GM19438 (cell line): ENCODE measurements at regions not wholly inside any gene's neighbourhood (a gene's known extent, or its start where the extent isn't known, plus 50 kb on each side); places are given as distances from the start of the nearest gene placed in this dataset.
"Not testable (repeated sequence)": the region's sequence is repeated elsewhere in the genome, so short reads cannot be mapped to it uniquely, and the experiment has no call there.

Source experiments
- ATAC-seq: cut with Tn5 transposase; IDR thresholded peaks from one replicate; pipeline ENCODE4 v1.9.1; 2021; ENCODE audit warnings: low read depth; ENCODE audit not compliant: unreplicated experiment

GRCh38 chr2:87685558-87685957, 62.3 kb upstream of the PLGLB2 start:
- not testable (repeated sequence) for ATAC-seq

- not testable (repeated sequence) for ATAC-seq
Observed at GRCh38 chr2:87686873-87687549, 60.9 kb upstream of the PLGLB2 start.

GRCh38 chr2:87687550-87688270, 60.2 kb upstream of the PLGLB2 start:
- ATAC-seq = not testable (repeated sequence)

- ATAC-seq = not testable (repeated sequence)
Observed at GRCh38 chr2:87691899-87692592, 55.8 kb upstream of the PLGLB2 start.

- ATAC-seq = not testable (repeated sequence)
Observed at GRCh38 chr2:87692914-87693313, 55.0 kb upstream of the PLGLB2 start.

DNA sequence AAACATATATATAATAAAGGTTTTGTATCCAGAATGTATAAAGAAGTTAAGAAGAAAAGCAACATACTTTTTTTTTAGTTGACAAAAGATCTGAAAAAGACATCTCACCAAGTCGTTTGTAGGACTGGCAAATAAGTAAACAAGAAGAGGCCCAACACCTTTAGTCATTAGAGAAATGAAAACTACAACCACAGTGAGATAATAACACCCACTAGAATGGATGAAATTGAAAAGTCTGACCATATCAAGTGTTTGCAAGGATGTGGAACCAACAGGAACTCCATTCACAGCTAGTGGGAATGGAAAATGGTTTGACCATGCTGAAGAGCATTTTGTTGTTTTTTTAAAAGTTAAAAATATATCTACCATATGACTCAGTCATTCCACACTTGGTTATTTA, 54.0 kb upstream of the PLGLB2 start:
- not testable (repeated sequence) for ATAC-seq

- not testable (repeated sequence) for ATAC-seq
Observed at GRCh38 chr2:87695596-87696323, 52.1 kb upstream of the PLGLB2 start.
